GM12873 (cell line): ENCODE measurements at regions not wholly inside any gene's neighbourhood (a gene's known extent, or its start where the extent isn't known, plus 50 kb on each side); places are given as distances from the start of the nearest gene placed in this dataset.

Experiments used
- CTCF ChIP-seq: IDR thresholded peaks from 2 replicates; pipeline ENCODE4 v1.5.1; 2012; ENCODE audit warnings: low read depth, mild to moderate bottlenecking, moderate library complexity, low read length, control low read depth; ENCODE audit not compliant: insufficient read depth; ENCODE audit errors: missing control alignments

DNA sequence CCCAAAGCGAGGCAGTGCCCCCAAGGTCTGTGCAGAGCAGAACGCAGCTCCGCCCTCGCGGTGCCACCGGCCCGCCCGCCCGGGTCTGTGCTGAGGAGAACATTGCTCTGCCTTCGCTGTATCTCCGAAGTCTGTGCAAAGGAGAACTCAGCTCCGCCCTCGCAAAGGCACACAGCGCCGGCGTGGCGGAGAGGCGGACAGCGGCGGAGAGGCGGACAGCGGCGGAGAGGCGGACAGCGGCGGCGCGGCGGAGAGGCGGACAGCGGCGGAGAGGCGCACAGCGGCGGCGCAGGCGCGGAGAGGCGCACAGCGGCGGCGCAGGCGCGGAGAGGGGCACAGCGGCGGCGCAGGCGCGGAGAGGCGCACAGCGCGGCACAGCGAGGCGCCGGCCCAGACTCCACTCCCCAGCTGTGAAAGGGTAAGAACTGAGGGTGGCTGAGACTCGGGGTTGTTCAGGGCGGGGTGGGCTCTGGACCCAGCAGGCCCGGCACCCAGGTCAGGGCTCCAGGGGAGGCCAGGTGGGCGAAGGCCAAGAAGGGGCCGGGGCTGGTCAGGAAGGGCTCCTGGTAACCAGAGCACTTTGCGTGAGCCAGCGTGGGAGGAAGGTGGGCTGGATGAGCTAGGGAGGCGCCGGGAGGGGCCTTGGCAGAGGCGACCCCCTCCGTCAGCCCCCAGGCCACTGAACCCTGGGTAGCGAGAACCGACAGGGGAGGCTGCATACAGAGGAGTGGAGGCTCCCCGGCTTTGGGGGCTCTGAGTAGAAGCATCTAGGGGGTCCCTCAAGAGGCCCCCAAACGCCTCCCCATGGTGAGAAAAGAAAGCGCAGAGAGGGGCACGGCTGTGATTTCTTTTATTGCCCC lies 53.4 kb downstream of the VPREB1 start:
- peak; percentile 21 for TF ChIP-seq CTCF

GRCh38 chr22:22316589-22316988 lies 72.0 kb downstream of the VPREB1 start:
- TF ChIP-seq CTCF: no peak

DNA sequence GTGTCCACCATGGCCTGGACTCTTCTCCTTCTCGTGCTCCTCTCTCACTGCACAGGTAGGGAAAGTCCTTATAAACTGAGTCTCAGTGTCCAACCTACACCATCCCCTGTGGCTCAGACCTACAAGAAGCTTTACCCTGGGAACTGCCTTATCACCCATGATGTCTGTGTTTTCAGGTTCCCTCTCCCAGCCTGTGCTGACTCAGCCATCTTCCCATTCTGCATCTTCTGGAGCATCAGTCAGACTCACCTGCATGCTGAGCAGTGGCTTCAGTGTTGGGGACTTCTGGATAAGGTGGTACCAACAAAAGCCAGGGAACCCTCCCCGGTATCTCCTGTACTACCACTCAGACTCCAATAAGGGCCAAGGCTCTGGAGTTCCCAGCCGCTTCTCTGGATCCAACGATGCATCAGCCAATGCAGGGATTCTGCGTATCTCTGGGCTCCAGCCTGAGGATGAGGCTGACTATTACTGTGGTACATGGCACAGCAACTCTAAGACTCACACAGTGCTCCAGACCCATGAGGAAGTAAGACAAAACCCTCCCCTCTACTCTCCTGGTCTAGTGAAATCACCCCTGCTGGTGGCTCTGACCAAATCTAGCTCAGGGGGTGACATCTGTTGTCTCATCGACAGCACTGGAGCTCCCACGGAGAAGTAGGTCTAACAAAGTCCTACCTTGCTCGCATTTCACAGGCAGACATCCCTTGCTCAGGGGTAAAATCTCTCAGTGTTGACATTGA lies 74.3 kb downstream of the VPREB1 start:
- TF ChIP-seq CTCF: no peak

DNA sequence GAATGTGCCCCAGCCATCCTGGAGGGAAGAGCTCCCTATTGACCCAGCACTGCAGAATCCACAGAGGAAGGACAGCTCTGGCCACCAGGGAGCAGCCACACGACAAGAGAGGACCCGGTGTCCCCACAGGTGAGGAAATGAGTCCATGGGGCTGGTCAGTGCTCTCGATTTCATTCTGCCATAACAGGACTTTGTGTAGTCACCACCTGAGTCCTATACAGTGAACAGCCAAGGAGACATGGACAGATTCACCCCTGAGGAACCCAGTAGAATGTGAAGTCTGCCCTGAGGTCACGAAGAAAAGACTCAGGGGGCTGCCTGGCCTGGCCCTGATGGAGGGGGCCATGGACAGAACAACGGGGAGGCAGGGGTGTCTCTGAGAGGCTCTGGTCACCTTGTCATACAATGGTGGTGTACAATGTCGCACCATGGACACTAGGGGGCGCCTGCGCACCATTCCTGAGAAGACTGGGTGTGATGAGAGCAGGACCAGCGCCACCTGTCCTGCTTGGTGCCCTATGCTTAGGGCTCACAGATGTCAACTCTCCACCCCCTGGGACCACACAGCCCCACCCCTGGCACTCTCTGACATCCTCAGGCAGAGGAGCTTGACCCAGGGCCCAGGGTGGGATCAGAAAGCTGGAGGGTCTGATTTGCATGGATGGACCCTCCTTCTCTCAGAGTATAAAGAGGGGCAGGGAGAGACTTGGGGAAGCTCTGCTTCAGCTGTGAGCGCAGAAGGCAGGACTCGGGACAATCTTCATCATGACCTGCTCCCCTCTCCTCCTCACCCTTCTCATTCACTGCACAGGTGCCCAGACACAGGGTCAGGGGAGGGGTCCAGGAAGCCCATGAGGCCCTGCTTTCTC lies 77.4 kb downstream of the VPREB1 start:
- TF ChIP-seq CTCF: peak; percentile 79

DNA sequence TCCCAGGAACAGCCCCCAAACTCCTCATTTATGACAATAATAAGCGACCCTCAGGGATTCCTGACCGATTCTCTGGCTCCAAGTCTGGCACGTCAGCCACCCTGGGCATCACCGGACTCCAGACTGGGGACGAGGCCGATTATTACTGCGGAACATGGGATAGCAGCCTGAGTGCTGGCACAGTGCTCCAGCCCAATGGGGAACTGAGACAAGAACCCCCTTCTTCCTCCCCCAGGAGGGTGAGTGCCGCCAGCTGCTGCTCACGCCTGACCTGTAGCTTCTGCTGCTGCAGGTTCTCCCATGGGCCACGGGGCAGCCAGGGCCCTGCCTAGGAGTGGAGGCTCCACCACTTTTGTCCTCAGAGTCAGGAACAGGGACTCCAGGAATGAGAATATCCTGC lies 78.2 kb downstream of the VPREB1 start:
- TF ChIP-seq CTCF: no peak

- no peak for TF ChIP-seq CTCF
These were observed 83.1 kb downstream of the VPREB1 start for GRCh38 chr22:22327723-22328122.
